Fibroblast of lung (primary cell): ENCODE measurements at regions not wholly inside any gene's neighbourhood (a gene's known extent, or its start where the extent isn't known, plus 50 kb on each side); places are given as distances from the start of the nearest gene placed in this dataset.

Experiments used
- EZH2 ChIP-seq: IDR thresholded peaks from 2 replicates; pipeline ENCODE4 v1.5.1; 2012; ENCODE audit warnings: low read length, control low read depth, mild to moderate bottlenecking; ENCODE audit errors: missing control alignments
- TF ChIP-seq, protein P1 (sequence below), 2 donors: IDR thresholded peaks in 1 of 2; conservative IDR thresholded peaks in 1 of 2; 1 replicate in 1 of 2; 2 replicates in 1 of 2; pipeline ENCODE4 v1.5.1; 2011 to 2012; ENCODE audit warnings: low read length in 2 of 2, control low read depth in 1 of 2, inconsistent platforms in 1 of 2, low read depth in 1 of 2, mild to moderate bottlenecking in 1 of 2

DNA sequence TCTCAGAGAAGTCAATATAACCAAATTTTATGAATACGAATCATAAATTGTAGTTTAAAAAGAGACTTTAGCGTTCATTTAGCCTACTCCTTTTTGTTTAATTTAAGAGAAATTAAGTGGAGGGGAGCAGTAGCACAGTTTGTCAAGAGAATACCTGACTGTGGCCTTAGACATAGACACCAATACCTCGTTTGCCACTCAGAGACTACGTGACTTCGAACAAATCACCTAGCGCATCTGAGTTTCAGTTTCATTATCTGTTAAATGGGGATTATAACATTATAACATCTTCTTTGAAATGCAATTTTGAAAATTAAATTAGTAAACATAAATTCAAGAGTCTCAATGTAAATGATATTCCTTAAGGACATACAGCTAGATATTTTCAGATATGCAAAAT lies 581.5 kb upstream of the VRK2 start:
- TF ChIP-seq, protein P1, sequence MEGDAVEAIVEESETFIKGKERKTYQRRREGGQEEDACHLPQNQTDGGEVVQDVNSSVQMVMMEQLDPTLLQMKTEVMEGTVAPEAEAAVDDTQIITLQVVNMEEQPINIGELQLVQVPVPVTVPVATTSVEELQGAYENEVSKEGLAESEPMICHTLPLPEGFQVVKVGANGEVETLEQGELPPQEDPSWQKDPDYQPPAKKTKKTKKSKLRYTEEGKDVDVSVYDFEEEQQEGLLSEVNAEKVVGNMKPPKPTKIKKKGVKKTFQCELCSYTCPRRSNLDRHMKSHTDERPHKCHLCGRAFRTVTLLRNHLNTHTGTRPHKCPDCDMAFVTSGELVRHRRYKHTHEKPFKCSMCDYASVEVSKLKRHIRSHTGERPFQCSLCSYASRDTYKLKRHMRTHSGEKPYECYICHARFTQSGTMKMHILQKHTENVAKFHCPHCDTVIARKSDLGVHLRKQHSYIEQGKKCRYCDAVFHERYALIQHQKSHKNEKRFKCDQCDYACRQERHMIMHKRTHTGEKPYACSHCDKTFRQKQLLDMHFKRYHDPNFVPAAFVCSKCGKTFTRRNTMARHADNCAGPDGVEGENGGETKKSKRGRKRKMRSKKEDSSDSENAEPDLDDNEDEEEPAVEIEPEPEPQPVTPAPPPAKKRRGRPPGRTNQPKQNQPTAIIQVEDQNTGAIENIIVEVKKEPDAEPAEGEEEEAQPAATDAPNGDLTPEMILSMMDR (conservative IDR thresholded peaks at IDR 0.05 in 1 of 2, IDR thresholded peaks at IDR 0.05 in 1 of 2; ENCODE audit: low read depth in 1 of 2, low read length in 2 of 2): no peak
- no peak for TF ChIP-seq EZH2
